Peyer's patch (tissue), 4 donors: ENCODE measurements at regions not wholly inside any gene's neighbourhood (a gene's known extent, or its start where the extent isn't known, plus 50 kb on each side); places are given as distances from the start of the nearest gene placed in this dataset.

Experiments
- DNase-seq, 3 donors: peaks; one replicate each; pipeline ENCODE4 v3.0.0-alpha.2; 2017 to 2019
- H3K27ac ChIP-seq, 4 donors: fragments of 200-600 bp; sonication (generic); one replicate each; pipeline ENCODE4 v1.5.1; 2016 to 2019
- H3K27me3 ChIP-seq, 2 donors: fragments of 200-600 bp; sonication (generic); one replicate each; pipeline ENCODE4 v1.5.1; 2019
- H3K36me3 ChIP-seq, 3 donors: fragments of 200-600 bp; sonication (generic); one replicate each; pipeline ENCODE4 v1.5.1; 2016 to 2019
- H3K4me1 ChIP-seq, 4 donors: fragments of 200-600 bp; sonication (generic); one replicate each; pipeline ENCODE4 v1.5.1; 2016 to 2019
- H3K4me3 ChIP-seq, 4 donors: fragments of 200-600 bp; sonication (generic); 1 replicate in 3 of 4; 2 replicates in 1 of 4; pipeline ENCODE4 v1.5.1; 2016 to 2019; ENCODE audit warnings: mild to moderate bottlenecking in 1 of 4
- H3K9me3 ChIP-seq, 4 donors: fragments of 200-600 bp; sonication (generic); one replicate each; pipeline ENCODE4 v1.5.1; 2016 to 2019; ENCODE audit warnings: mild to moderate bottlenecking in 1 of 4
- POLR2A ChIP-seq, 2 donors: fragments of 450-650 bp; IDR thresholded peaks; one replicate each; pipeline ENCODE4 v1.5.1; 2017; ENCODE audit warnings: antibody characterized with exemption in 2 of 2, mild to moderate bottlenecking in 2 of 2, moderate library complexity in 2 of 2
- TF ChIP-seq, protein P1 (sequence below), 6 experiments: fragments of 450-650 bp in 4 of 6; fragments of 200-600 bp in 2 of 6; sonication (generic) in 1 of 6; IDR thresholded peaks; one replicate each; pipeline ENCODE4 v1.5.1; 2017 to 2019; ENCODE audit warnings: antibody characterized with exemption in 6 of 6, mild to moderate bottlenecking in 3 of 6, moderate library complexity in 1 of 6

DNA sequence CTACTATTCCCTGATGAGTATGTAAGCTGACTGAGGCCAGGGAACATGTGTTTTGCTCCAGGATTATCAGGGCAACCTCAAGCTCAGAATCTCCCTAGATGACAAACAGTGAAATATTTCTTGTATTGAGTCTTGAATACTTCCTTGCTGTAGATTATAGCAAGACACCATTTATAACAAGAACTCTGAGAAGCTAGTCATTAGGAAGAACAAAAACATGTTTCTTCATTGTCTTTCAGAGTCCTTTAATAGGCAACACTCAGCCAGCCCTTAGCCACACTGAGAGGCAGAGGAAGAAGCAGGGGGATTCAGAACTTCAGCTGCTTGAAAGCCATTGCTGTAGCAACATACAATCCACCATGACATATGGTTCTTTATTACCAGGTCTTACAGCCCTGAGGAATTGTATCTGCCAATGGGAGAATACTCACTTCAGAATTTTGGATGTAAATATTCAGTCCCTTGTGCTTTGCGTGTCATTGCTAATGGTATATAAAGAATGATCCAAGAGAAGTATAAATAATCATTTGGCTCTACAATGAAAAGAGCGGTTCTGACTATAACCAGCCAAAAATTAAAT, 117.5 kb upstream of the NCKAP5 start:
- Histone ChIP-seq H3K27ac (no peak overlapping the region), H3K4me1 (no peaks in the 10 kb centered on the region), H3K36me3 (no peaks in the 10 kb centered on the region), H3K4me3 (no peak overlapping the region), H3K9me3 (no peaks in the 10 kb centered on the region), H3K27me3 (no peaks in the 10 kb centered on the region)
- DNase-seq = no peak
- no peak for TF ChIP-seq POLR2A (IDR thresholded peaks at IDR 0.05)
- TF ChIP-seq, protein P1, sequence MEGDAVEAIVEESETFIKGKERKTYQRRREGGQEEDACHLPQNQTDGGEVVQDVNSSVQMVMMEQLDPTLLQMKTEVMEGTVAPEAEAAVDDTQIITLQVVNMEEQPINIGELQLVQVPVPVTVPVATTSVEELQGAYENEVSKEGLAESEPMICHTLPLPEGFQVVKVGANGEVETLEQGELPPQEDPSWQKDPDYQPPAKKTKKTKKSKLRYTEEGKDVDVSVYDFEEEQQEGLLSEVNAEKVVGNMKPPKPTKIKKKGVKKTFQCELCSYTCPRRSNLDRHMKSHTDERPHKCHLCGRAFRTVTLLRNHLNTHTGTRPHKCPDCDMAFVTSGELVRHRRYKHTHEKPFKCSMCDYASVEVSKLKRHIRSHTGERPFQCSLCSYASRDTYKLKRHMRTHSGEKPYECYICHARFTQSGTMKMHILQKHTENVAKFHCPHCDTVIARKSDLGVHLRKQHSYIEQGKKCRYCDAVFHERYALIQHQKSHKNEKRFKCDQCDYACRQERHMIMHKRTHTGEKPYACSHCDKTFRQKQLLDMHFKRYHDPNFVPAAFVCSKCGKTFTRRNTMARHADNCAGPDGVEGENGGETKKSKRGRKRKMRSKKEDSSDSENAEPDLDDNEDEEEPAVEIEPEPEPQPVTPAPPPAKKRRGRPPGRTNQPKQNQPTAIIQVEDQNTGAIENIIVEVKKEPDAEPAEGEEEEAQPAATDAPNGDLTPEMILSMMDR (IDR thresholded peaks at IDR 0.05) = no peak

DNA sequence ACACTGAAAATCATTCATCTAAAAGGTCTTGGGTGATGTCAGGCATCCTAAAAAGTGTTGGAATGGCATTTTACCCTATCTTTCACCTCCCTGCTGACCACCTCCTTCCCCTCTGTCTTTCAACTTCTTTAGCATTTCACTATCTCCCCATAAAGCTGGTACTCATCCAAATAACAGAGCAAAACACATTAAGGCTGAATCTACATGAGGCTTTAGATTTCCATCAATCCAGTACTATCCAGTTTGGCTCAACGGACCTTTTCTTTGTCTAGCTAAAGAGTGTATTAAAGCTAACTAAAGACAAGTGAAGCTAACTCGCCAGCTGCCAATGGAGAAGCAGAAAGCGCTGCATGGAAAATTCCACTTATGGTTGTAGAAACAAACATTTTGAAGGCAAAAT, 122.5 kb upstream of the NCKAP5 start:
- H3K36me3 ChIP-seq = no peaks in the 10 kb centered on the region
- TF ChIP-seq, protein P1 (IDR thresholded peaks at IDR 0.05) = no peak
- TF ChIP-seq POLR2A (IDR thresholded peaks at IDR 0.05) = no peak

DNA sequence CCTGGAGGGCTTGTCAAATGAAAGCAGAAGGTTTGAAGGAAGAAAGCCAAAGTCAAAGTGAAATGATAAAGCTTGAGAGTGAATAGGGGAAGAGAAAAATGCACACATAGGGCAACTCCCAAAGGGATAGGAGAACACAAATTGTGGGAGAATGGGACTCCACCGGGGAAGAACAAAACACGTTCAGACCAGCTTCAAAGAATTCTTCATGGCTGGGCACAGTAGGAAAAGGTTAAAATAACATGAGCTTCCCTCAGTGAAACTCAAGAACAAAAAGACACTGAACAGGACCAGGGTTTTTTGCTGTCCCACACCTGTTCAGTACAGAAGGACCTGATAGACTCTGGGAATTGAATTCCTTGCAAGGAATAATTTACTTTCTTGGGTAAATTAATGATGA, 123.1 kb upstream of the NCKAP5 start:
- Histone ChIP-seq H3K27ac (no peak overlapping the region), H3K4me1 (no peaks in the 10 kb centered on the region), H3K27me3 (no peaks in the 10 kb centered on the region), H3K9me3 (no peaks in the 10 kb centered on the region), H3K36me3 (no peaks in the 10 kb centered on the region), H3K4me3 (no peak overlapping the region)
- no peak for DNase-seq
- TF ChIP-seq, protein P1 (IDR thresholded peaks at IDR 0.05) = no peak
- TF ChIP-seq POLR2A (IDR thresholded peaks at IDR 0.05) = no peak

More for the DNA sequence above, 122.5 kb upstream of the NCKAP5 start:
- Histone ChIP-seq H3K27me3 (no peaks in the 10 kb centered on the region), H3K4me1 (no peaks in the 10 kb centered on the region), H3K27ac (no peak overlapping the region), H3K9me3 (no peaks in the 10 kb centered on the region), H3K4me3 (no peak overlapping the region)
- DNase-seq = no peak

DNA sequence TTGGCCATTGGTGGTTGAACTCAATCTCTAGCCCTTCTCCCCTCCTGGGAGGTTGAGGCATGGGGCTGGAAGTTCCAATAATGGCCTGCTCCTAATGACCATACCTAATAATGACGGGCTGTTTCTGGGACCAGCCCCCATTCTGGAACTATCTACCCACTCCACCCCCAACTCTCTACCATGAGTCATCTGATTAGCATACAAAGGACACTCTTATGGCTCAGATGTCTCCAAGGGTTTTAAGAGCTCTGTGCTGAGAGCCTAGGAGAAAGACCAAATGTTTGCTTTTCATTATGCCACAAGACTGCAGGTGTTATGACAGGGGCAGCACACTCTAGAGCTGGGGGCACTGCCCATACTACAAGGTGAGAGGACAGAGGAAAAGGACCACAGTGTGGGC, 137.0 kb upstream of the NCKAP5 start:
- no peak overlapping the region for H3K4me3 ChIP-seq
- DNase-seq = no peak
- no peaks in the 10 kb centered on the region for H3K9me3 ChIP-seq
- TF ChIP-seq POLR2A (IDR thresholded peaks at IDR 0.05) = no peak
- TF ChIP-seq, protein P1 (IDR thresholded peaks at IDR 0.05) = no peak
- H3K27me3 ChIP-seq = no peaks in the 10 kb centered on the region
- no peak overlapping the region for H3K27ac ChIP-seq
- H3K36me3 ChIP-seq = no peaks in the 10 kb centered on the region
- H3K4me1 ChIP-seq = no peaks in the 10 kb centered on the region

DNA sequence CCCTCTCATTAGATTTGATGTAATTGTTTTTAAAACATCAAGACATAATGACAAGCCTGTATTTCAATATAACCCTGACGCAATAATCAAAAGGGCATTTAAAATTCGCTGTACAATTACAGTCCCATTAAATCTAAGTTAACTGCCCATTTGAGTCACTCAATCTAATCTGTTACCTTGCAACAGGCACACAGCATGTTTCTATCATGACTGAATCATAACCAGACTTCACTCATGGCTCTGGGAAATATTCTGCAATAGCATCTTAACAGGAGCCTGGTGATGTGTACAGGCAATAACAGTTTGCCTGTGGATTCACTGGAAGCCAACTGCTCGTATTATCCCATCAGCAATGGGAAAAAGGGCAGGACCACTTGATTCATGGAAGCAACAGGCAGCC, 142.3 kb upstream of the NCKAP5 start:
- TF ChIP-seq, protein P1 (IDR thresholded peaks at IDR 0.05) = no peak
- no peak for TF ChIP-seq POLR2A (IDR thresholded peaks at IDR 0.05)
- H3K4me1 ChIP-seq = no peaks in the 10 kb centered on the region
- H3K36me3 ChIP-seq = no peaks in the 10 kb centered on the region
- H3K4me3 ChIP-seq = no peak overlapping the region
- H3K27me3 ChIP-seq = no peaks in the 10 kb centered on the region
- no peaks in the 10 kb centered on the region for H3K9me3 ChIP-seq
- no peak for DNase-seq
- no peak overlapping the region for H3K27ac ChIP-seq

DNA sequence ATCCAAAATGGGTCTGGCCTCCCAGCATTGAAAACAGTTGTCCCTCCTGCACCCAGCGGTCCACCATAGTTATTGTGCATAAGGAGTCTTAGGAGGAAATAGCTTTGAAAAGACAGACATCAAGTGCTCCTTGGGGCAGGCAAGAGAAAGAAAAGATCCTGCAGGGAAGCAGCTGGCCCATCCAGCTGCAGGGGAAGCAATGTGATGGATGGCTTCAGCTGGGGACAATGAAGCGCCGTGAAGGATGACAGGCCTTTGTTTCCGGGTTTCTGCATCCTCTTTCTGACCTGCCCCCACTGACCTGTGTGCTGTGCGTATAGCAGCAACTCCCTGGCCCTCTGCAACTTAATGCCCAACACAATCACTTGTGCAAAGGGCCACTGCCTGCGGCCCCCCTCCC, 142.9 kb upstream of the NCKAP5 start:
- Histone ChIP-seq H3K27me3 (no peaks in the 10 kb centered on the region), H3K36me3 (no peaks in the 10 kb centered on the region), H3K4me1 (no peaks in the 10 kb centered on the region), H3K9me3 (no peaks in the 10 kb centered on the region), H3K4me3 (no peak overlapping the region), H3K27ac (no peak overlapping the region)
- no peak for DNase-seq
- TF ChIP-seq POLR2A (IDR thresholded peaks at IDR 0.05) = no peak
- TF ChIP-seq, protein P1 (IDR thresholded peaks at IDR 0.05) = no peak
